Panc1 (cell line): ENCODE measurements at regions not wholly inside any gene's neighbourhood (a gene's known extent, or its start where the extent isn't known, plus 50 kb on each side); places are given as distances from the start of the nearest gene placed in this dataset.

Experiments used
- ATAC-seq: fragments of 200-7000 bp; cut with Tn5 transposase; 2 replicates; pipeline ENCODE4 v1.9.1; 2020; ENCODE audit warnings: mild to moderate bottlenecking, moderate library complexity
- BruUV-seq: library from RNA; stranded (reverse); fragments of 400-500 nt; replicated peaks from 2 replicates; lab custom pipeline; 2021; lab: Mats Ljungman, UMichigan
- CTCF ChIA-PET: fragments of 300-600 bp; sonication (Branson Sonifier 250); formaldehyde crosslinking; loops from one replicate; lab custom pipeline; 2022; ENCODE audit warnings: antibody characterized with exemption; lab: Charles Lee
- POLR2A ChIA-PET: fragments of 300-600 bp; sonication (Branson Sonifier 250); formaldehyde crosslinking; loops from one replicate; lab custom pipeline; 2022; ENCODE audit warnings: antibody characterized with exemption; lab: Charles Lee
- DNase-seq: peaks from one replicate; pipeline ENCODE4 v3.0.0-alpha.2; 2010; ENCODE audit warnings: low read depth, low spot score
- H3K27ac ChIP-seq: 2 replicates; pipeline ENCODE4 v1.5.1; 2011; ENCODE audit warnings: mild to moderate bottlenecking, low read length, inconsistent platforms
- H3K27me3 ChIP-seq: fragments of 200-500 bp; sonication (Bioruptor generic); 2 replicates; pipeline ENCODE4 v1.6.0; 2014; ENCODE audit warnings: low read length, inconsistent platforms; ENCODE audit not compliant: control insufficient read depth, insufficient read depth
- H3K36me3 ChIP-seq: fragments of 200-500 bp; sonication (Bioruptor generic); 2 replicates; pipeline ENCODE4 v1.5.1; 2014; ENCODE audit warnings: inconsistent platforms, mild to moderate bottlenecking, low read length, moderate library complexity; ENCODE audit not compliant: control insufficient read depth, insufficient read depth
- H3K4me1 ChIP-seq: 2 replicates; pipeline ENCODE4 v1.5.1; 2011; ENCODE audit warnings: inconsistent platforms, mild to moderate bottlenecking, low read length, moderate library complexity; ENCODE audit not compliant: control insufficient read depth, insufficient read depth
- H3K4me3 ChIP-seq, 2 experiments: 2 replicates each; pipeline ENCODE4 v1.5.1; 2011 to 2012; ENCODE audit warnings: low read depth in 2 of 2, low read length in 2 of 2, mild to moderate bottlenecking in 2 of 2, inconsistent platforms in 1 of 2, moderate library complexity in 1 of 2
- H3K9me3 ChIP-seq: fragments of 200-500 bp; sonication (Bioruptor generic); 2 replicates; pipeline ENCODE4 v1.5.1; 2014; ENCODE audit warnings: low read depth, mild to moderate bottlenecking, inconsistent platforms, low read length, moderate library complexity; ENCODE audit not compliant: control insufficient read depth, insufficient read depth
- CTCF ChIP-seq: fragments of 450-650 bp; IDR thresholded peaks from 2 replicates; pipeline ENCODE4 v1.5.1; 2017; ENCODE audit warnings: mild to moderate bottlenecking
- POLR2AphosphoS5 ChIP-seq: IDR thresholded peaks from 2 replicates; pipeline ENCODE4 v1.6.1; 2012; ENCODE audit warnings: mild to moderate bottlenecking, low read depth, low read length, moderate library complexity
- SIN3A ChIP-seq: IDR thresholded peaks from 2 replicates; pipeline ENCODE4 v1.6.1; 2012; ENCODE audit warnings: low read depth, mild to moderate bottlenecking, low read length, moderate library complexity, borderline replicate concordance; ENCODE audit not compliant: insufficient read depth
- TCF7L2 ChIP-seq: IDR thresholded peaks from 2 replicates; pipeline ENCODE4 v1.6.1; 2011; ENCODE audit warnings: mild to moderate bottlenecking, low read depth, low read length, inconsistent platforms
- in situ Hi-C: cut with HindIII; loops from 2 replicates; pipeline ENCODE4 v1.10.0; 2016; ENCODE audit warnings: low sequenced_read_pairs, low pct_unique_long_range_greater_than_20kb
- intact Hi-C: fragments of 100-400 bp; cut with micrococcal nuclease; formaldehyde crosslinking; loops from one replicate; pipeline ENCODE4 v1.10.0; 2022; ENCODE audit not compliant: unreplicated experiment
- TF ChIP-seq, protein P1 (sequence below), 2 experiments: IDR thresholded peaks; 2 replicates each; pipeline ENCODE4 v1.6.1; 2011 to 2012; ENCODE audit warnings: low read depth in 2 of 2, control low read depth in 1 of 2, low read length in 1 of 2, mild to moderate bottlenecking in 1 of 2, moderate library complexity in 1 of 2; ENCODE audit not compliant: insufficient read depth in 1 of 2

DNA sequence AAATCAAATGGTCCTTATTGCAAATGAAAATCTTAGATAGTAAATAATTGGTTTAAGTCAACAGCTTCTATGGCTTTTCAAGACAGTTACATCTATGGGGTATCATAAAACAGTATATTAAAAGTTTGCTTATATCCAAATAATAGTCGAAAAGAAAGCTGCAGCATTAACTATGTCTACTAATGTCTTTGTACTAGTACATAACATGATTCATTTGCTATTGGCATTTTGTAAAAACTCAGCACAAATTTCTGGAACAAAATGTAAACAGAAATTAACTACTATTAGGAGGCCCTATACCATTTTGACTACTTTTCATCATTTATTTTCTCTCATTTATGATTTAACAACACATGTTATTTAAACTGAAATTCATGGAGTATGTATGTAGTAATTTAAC is 1435.2 kb upstream of the PRR20A start:
- no peaks in the 10 kb centered on the region for H3K27me3 ChIP-seq
- in situ Hi-C loops (no loop called here), intact Hi-C loops (no loop called here)
- ATAC-seq (no peak), DNase-seq (no peak)
- TF ChIP-seq SIN3A: no peak
- TF ChIP-seq POLR2AphosphoS5: no peak
- TF ChIP-seq CTCF: no peak
- no peak for TF ChIP-seq TCF7L2
- TF ChIP-seq, protein P1, sequence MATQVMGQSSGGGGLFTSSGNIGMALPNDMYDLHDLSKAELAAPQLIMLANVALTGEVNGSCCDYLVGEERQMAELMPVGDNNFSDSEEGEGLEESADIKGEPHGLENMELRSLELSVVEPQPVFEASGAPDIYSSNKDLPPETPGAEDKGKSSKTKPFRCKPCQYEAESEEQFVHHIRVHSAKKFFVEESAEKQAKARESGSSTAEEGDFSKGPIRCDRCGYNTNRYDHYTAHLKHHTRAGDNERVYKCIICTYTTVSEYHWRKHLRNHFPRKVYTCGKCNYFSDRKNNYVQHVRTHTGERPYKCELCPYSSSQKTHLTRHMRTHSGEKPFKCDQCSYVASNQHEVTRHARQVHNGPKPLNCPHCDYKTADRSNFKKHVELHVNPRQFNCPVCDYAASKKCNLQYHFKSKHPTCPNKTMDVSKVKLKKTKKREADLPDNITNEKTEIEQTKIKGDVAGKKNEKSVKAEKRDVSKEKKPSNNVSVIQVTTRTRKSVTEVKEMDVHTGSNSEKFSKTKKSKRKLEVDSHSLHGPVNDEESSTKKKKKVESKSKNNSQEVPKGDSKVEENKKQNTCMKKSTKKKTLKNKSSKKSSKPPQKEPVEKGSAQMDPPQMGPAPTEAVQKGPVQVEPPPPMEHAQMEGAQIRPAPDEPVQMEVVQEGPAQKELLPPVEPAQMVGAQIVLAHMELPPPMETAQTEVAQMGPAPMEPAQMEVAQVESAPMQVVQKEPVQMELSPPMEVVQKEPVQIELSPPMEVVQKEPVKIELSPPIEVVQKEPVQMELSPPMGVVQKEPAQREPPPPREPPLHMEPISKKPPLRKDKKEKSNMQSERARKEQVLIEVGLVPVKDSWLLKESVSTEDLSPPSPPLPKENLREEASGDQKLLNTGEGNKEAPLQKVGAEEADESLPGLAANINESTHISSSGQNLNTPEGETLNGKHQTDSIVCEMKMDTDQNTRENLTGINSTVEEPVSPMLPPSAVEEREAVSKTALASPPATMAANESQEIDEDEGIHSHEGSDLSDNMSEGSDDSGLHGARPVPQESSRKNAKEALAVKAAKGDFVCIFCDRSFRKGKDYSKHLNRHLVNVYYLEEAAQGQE (IDR thresholded peaks at IDR 0.05; ENCODE audit: insufficient read depth in 1 of 2, low read depth in 2 of 2, low read length in 1 of 2): no peak
- no peaks in the 10 kb centered on the region for H3K36me3 ChIP-seq
- no peaks in the 10 kb centered on the region for H3K4me1 ChIP-seq
- no peak overlapping the region for H3K27ac ChIP-seq
- no TSS peak for BruUV-seq
- no peaks in the 10 kb centered on the region for H3K9me3 ChIP-seq
- ChIA-PET CTCF (no interaction called here), POLR2A (interaction anchor here (0.7 kb wide), 1 partner anchor 59 kb away, joined by 4 read pairs; no protein-coding TSS in a partner anchor)
- no peak overlapping the region for H3K4me3 ChIP-seq

DNA sequence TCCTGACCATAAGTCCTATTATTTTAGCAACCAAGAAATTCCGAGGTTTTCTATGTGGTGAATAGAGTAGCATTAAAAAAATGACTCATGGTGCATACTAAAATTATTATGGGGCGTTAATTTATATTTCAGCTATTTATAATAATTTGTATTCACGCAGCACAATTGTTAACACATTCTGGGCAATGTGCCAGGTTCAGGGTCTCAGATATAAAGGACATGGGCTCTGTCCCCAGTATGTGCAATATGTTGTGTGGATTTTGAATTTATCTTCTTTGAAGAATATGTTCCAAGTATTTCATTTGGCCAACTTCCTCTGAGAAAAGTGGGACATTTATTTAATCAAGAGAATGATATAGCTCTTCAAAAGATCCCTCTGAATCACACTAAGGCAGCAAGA is 1434.7 kb upstream of the PRR20A start:
- H3K36me3 ChIP-seq: no peaks in the 10 kb centered on the region
- ATAC-seq: no peak
- H3K4me3 ChIP-seq: no peak overlapping the region
- ChIA-PET CTCF (no interaction called here), POLR2A (interaction anchor here (0.7 kb wide), 1 partner anchor 59 kb away, joined by 4 read pairs; no protein-coding TSS in a partner anchor)
- in situ Hi-C loops: no loop called here
- no peak for DNase-seq
- BruUV-seq: no TSS peak
- intact Hi-C loops: no loop called here
- TF ChIP-seq, protein P1 (IDR thresholded peaks at IDR 0.05; ENCODE audit: insufficient read depth in 1 of 2, low read depth in 2 of 2, low read length in 1 of 2): no peak
- TF ChIP-seq SIN3A (no peak), CTCF (no peak), POLR2AphosphoS5 (no peak), TCF7L2 (no peak)
- H3K4me1 ChIP-seq: no peaks in the 10 kb centered on the region
- no peak overlapping the region for H3K27ac ChIP-seq
- H3K27me3 ChIP-seq: no peaks in the 10 kb centered on the region
- no peaks in the 10 kb centered on the region for H3K9me3 ChIP-seq
